ENCODE measurements at regions not wholly inside any gene's neighbourhood (a gene's known extent, or its start where the extent isn't known, plus 50 kb on each side); places are given as distances from the start of the nearest gene placed in this dataset.

DNA sequence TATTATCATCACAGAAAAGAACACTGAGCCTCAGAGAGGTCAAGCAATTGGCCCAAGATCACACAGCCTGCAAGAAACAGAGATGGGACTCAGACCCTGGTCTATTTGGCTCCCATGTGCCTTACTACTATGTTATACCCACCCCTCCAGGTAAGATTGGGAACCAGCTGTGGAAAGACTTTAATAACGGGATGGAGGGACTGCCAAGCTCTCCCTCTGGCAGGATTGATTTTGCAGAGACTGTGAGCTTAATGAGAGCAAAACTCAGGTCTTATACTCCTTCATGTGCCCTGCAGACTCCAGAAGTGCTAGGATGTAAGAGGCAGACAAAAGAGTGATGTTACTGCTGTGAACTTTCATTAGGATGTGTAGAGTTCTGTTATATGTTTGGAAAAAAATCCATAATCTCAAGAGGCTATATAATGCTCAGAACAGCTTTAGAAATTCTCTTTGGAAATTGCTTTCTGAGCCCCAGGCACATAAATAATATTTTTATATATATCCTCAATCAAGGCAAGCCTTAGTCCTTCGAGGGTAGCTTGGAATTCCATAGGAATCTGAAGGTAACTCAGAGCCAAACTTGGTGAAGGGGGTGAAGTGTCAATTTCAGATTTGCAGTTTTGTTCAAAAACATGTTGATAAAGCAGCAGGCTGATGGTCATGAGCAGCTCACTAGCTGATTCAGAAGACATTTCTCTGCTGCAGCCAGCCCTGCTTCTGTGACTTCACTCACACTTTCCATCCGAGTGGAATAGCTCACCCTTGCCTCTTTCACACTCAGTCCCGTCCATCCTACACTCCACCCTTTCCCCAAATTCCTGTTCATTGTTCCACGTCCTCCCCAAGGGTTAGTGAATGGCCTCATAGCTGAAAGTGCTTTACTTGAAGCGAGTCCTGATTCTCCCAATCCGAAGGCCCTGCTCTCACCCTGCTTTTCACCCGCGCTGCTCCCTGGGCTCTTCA lies 188.8 kb downstream of the SNX19 start:
- TF ChIP-seq, protein P1, sequence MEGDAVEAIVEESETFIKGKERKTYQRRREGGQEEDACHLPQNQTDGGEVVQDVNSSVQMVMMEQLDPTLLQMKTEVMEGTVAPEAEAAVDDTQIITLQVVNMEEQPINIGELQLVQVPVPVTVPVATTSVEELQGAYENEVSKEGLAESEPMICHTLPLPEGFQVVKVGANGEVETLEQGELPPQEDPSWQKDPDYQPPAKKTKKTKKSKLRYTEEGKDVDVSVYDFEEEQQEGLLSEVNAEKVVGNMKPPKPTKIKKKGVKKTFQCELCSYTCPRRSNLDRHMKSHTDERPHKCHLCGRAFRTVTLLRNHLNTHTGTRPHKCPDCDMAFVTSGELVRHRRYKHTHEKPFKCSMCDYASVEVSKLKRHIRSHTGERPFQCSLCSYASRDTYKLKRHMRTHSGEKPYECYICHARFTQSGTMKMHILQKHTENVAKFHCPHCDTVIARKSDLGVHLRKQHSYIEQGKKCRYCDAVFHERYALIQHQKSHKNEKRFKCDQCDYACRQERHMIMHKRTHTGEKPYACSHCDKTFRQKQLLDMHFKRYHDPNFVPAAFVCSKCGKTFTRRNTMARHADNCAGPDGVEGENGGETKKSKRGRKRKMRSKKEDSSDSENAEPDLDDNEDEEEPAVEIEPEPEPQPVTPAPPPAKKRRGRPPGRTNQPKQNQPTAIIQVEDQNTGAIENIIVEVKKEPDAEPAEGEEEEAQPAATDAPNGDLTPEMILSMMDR (IDR thresholded peaks at IDR 0.05 in 8 of 11, conservative IDR thresholded peaks at IDR 0.05 in 3 of 11), result no peak
- no peak for TF ChIP-seq POLR2A (IDR thresholded peaks at IDR 0.05)

Data from spleen (tissue), 7 donors.